ENCODE measurements at regions not wholly inside any gene's neighbourhood (a gene's known extent, or its start where the extent isn't known, plus 50 kb on each side); places are given as distances from the start of the nearest gene placed in this dataset.

- intact Hi-C loops (cut with micrococcal nuclease): no loop called here
- no peak overlapping the region for H3K4me3 Mint-ChIP-seq
- DNase-seq: no peak
- POLR2A ChIA-PET: no interaction called here
- no peak overlapping the region for H3K27ac Mint-ChIP-seq
- CTCF ChIA-PET: no interaction called here
- no peaks in the 10 kb centered on the region for H3K4me1 Mint-ChIP-seq (ENCODE audit: low read depth)
- no peaks in the 10 kb centered on the region for H3K27me3 Mint-ChIP-seq
- H3K9me3 Mint-ChIP-seq: peaks cover 15% of the 10 kb centered on the region
- no peaks in the 10 kb centered on the region for H3K36me3 Mint-ChIP-seq
Observed at GRCh38 chr10:36341471-36341870, 699.4 kb upstream of the FZD8 start.

- no peaks in the 10 kb centered on the region for H3K36me3 Mint-ChIP-seq
- CTCF ChIA-PET: no interaction called here
- intact Hi-C loops (cut with micrococcal nuclease): no loop called here
- no peak overlapping the region for H3K27ac Mint-ChIP-seq
- H3K27me3 Mint-ChIP-seq: no peaks in the 10 kb centered on the region
- POLR2A ChIA-PET: no interaction called here
- no peak for DNase-seq
- H3K4me1 Mint-ChIP-seq (ENCODE audit: low read depth): no peaks in the 10 kb centered on the region
- peaks cover 7% of the 10 kb centered on the region for H3K9me3 Mint-ChIP-seq
- no peak overlapping the region for H3K4me3 Mint-ChIP-seq
Observed at GRCh38 chr10:36336315-36336714, 694.2 kb upstream of the FZD8 start.

- no peaks in the 10 kb centered on the region for H3K4me1 Mint-ChIP-seq (ENCODE audit: low read depth)
- DNase-seq: no peak
- no peak overlapping the region for H3K27ac Mint-ChIP-seq
- peaks cover 4% of the 10 kb centered on the region for H3K9me3 Mint-ChIP-seq
- CTCF ChIA-PET: no interaction called here
- intact Hi-C loops (cut with micrococcal nuclease): no loop called here
- POLR2A ChIA-PET: no interaction called here
- no peaks in the 10 kb centered on the region for H3K36me3 Mint-ChIP-seq
- no peaks in the 10 kb centered on the region for H3K27me3 Mint-ChIP-seq
- H3K4me3 Mint-ChIP-seq: no peak overlapping the region
Observed at GRCh38 chr10:36333446-36333845, 691.4 kb upstream of the FZD8 start.

GRCh38 chr10:36332926-36333325 lies 690.8 kb upstream of the FZD8 start:
- ChIA-PET CTCF (no interaction called here), POLR2A (no interaction called here)
- Mint-ChIP-seq H3K9me3 (peaks cover 4% of the 10 kb centered on the region), H3K27me3 (no peaks in the 10 kb centered on the region), H3K27ac (no peak overlapping the region), H3K4me1 (ENCODE audit: low read depth) (no peaks in the 10 kb centered on the region), H3K36me3 (no peaks in the 10 kb centered on the region), H3K4me3 (no peak overlapping the region)
- intact Hi-C loops (cut with micrococcal nuclease): no loop called here
- DNase-seq: no peak

- no peak for DNase-seq
- peaks cover 8% of the 10 kb centered on the region for H3K9me3 Mint-ChIP-seq
- no peak overlapping the region for H3K4me3 Mint-ChIP-seq
- no peaks in the 10 kb centered on the region for H3K4me1 Mint-ChIP-seq (ENCODE audit: low read depth)
- no peaks in the 10 kb centered on the region for H3K36me3 Mint-ChIP-seq
- ChIA-PET POLR2A (no interaction called here), CTCF (no interaction called here)
- H3K27me3 Mint-ChIP-seq: no peaks in the 10 kb centered on the region
- no peak overlapping the region for H3K27ac Mint-ChIP-seq
- intact Hi-C loops (cut with micrococcal nuclease): no loop called here
Observed at GRCh38 chr10:36331121-36331520, 689.0 kb upstream of the FZD8 start.

GRCh38 chr10:36325815-36326214 lies 683.7 kb upstream of the FZD8 start:
- no peak for DNase-seq
- H3K9me3 Mint-ChIP-seq: peaks cover 13% of the 10 kb centered on the region
- ChIA-PET CTCF (no interaction called here), POLR2A (no interaction called here)
- no peaks in the 10 kb centered on the region for H3K4me1 Mint-ChIP-seq (ENCODE audit: low read depth)
- no peaks in the 10 kb centered on the region for H3K36me3 Mint-ChIP-seq
- intact Hi-C loops (cut with micrococcal nuclease): no loop called here
- H3K27ac Mint-ChIP-seq: no peak overlapping the region
- no peaks in the 10 kb centered on the region for H3K27me3 Mint-ChIP-seq
- H3K4me3 Mint-ChIP-seq: no peak overlapping the region

GRCh38 chr10:36324831-36325230 lies 682.7 kb upstream of the FZD8 start:
- ChIA-PET CTCF (no interaction called here), POLR2A (no interaction called here)
- no peak for DNase-seq
- no peak overlapping the region for H3K27ac Mint-ChIP-seq
- no peak overlapping the region for H3K4me3 Mint-ChIP-seq
- H3K4me1 Mint-ChIP-seq (ENCODE audit: low read depth): no peaks in the 10 kb centered on the region
- peaks cover 16% of the 10 kb centered on the region for H3K9me3 Mint-ChIP-seq
- H3K36me3 Mint-ChIP-seq: no peaks in the 10 kb centered on the region
- H3K27me3 Mint-ChIP-seq: no peaks in the 10 kb centered on the region
- intact Hi-C loops (cut with micrococcal nuclease): no loop called here

- POLR2A ChIA-PET: no interaction called here
- H3K36me3 Mint-ChIP-seq: no peaks in the 10 kb centered on the region
- DNase-seq: no peak
- H3K27me3 Mint-ChIP-seq: no peaks in the 10 kb centered on the region
- no peak overlapping the region for H3K27ac Mint-ChIP-seq
- no peaks in the 10 kb centered on the region for H3K9me3 Mint-ChIP-seq
- intact Hi-C loops (cut with micrococcal nuclease): no loop called here
- H3K4me3 Mint-ChIP-seq: no peak overlapping the region
- H3K4me1 Mint-ChIP-seq (ENCODE audit: low read depth): no peaks in the 10 kb centered on the region
- CTCF ChIA-PET: no interaction called here
Observed at GRCh38 chr10:36313142-36313541, 671.0 kb upstream of the FZD8 start.

- ChIA-PET CTCF (no interaction called here), POLR2A (no interaction called here)
- Mint-ChIP-seq H3K9me3 (peaks cover 8% of the 10 kb centered on the region), H3K27ac (no peak overlapping the region), H3K36me3 (no peaks in the 10 kb centered on the region), H3K4me3 (no peak overlapping the region), H3K4me1 (ENCODE audit: low read depth) (no peaks in the 10 kb centered on the region), H3K27me3 (no peaks in the 10 kb centered on the region)
- DNase-seq: no peak
- intact Hi-C loops (cut with micrococcal nuclease): no loop called here
Observed at GRCh38 chr10:36303896-36304295, 661.8 kb upstream of the FZD8 start.

GRCh38 chr10:36302086-36302485 lies 660.0 kb upstream of the FZD8 start:
- no peak overlapping the region for H3K27ac Mint-ChIP-seq
- H3K36me3 Mint-ChIP-seq: no peaks in the 10 kb centered on the region
- no peak for DNase-seq
- no peaks in the 10 kb centered on the region for H3K4me1 Mint-ChIP-seq (ENCODE audit: low read depth)
- peaks cover 4% of the 10 kb centered on the region for H3K9me3 Mint-ChIP-seq
- no peaks in the 10 kb centered on the region for H3K27me3 Mint-ChIP-seq
- H3K4me3 Mint-ChIP-seq: no peak overlapping the region
- intact Hi-C loops (cut with micrococcal nuclease): no loop called here
- CTCF ChIA-PET: no interaction called here
- POLR2A ChIA-PET: no interaction called here

GRCh38 chr10:36301539-36301938 lies 659.4 kb upstream of the FZD8 start:
- Mint-ChIP-seq H3K27me3 (no peaks in the 10 kb centered on the region), H3K36me3 (no peaks in the 10 kb centered on the region), H3K4me1 (ENCODE audit: low read depth) (no peaks in the 10 kb centered on the region), H3K4me3 (no peak overlapping the region), H3K9me3 (peaks cover 4% of the 10 kb centered on the region), H3K27ac (no peak overlapping the region)
- intact Hi-C loops (cut with micrococcal nuclease): no loop called here
- CTCF ChIA-PET: no interaction called here
- POLR2A ChIA-PET: no interaction called here
- DNase-seq: no peak

- no peak for DNase-seq
- no peaks in the 10 kb centered on the region for H3K36me3 Mint-ChIP-seq
- H3K27ac Mint-ChIP-seq: no peak overlapping the region
- H3K27me3 Mint-ChIP-seq: no peaks in the 10 kb centered on the region
- H3K4me1 Mint-ChIP-seq (ENCODE audit: low read depth): no peaks in the 10 kb centered on the region
- CTCF ChIA-PET: no interaction called here
- peaks cover 4% of the 10 kb centered on the region for H3K9me3 Mint-ChIP-seq
- no peak overlapping the region for H3K4me3 Mint-ChIP-seq
- POLR2A ChIA-PET: no interaction called here
- intact Hi-C loops (cut with micrococcal nuclease): no loop called here
Observed at GRCh38 chr10:36301139-36301538, 659.0 kb upstream of the FZD8 start.

- no peak overlapping the region for H3K4me3 Mint-ChIP-seq
- no peaks in the 10 kb centered on the region for H3K27me3 Mint-ChIP-seq
- no peak for DNase-seq
- H3K36me3 Mint-ChIP-seq: no peaks in the 10 kb centered on the region
- intact Hi-C loops (cut with micrococcal nuclease): no loop called here
- no peaks in the 10 kb centered on the region for H3K4me1 Mint-ChIP-seq (ENCODE audit: low read depth)
- ChIA-PET CTCF (no interaction called here), POLR2A (no interaction called here)
- peaks cover 30% of the 10 kb centered on the region for H3K9me3 Mint-ChIP-seq
- no peak overlapping the region for H3K27ac Mint-ChIP-seq
Observed at GRCh38 chr10:36283827-36284226, 641.7 kb upstream of the FZD8 start.

- intact Hi-C loops (cut with micrococcal nuclease): no loop called here
- Mint-ChIP-seq H3K27me3 (no peaks in the 10 kb centered on the region), H3K4me3 (no peak overlapping the region), H3K4me1 (ENCODE audit: low read depth) (no peaks in the 10 kb centered on the region), H3K9me3 (peaks cover 19% of the 10 kb centered on the region), H3K36me3 (no peaks in the 10 kb centered on the region), H3K27ac (no peak overlapping the region)
- CTCF ChIA-PET: no interaction called here
- DNase-seq: no peak
- POLR2A ChIA-PET: no interaction called here
Observed at GRCh38 chr10:36281831-36282331, 639.8 kb upstream of the FZD8 start.

Data from activated CD4-positive, alpha-beta memory T cell treated with anti-CD3 and anti-CD28 coated beads for 36 hours (primary cell).